GM23338 (cell line): ENCODE measurements at regions not wholly inside any gene's neighbourhood (a gene's known extent, or its start where the extent isn't known, plus 50 kb on each side); places are given as distances from the start of the nearest gene placed in this dataset.

ENCODE experiments used
- ATAC-seq: fragments of 200-7000 bp; cut with Tn5 transposase; 3 replicates; pipeline ENCODE4 v1.9.1; 2020
- DNase-seq: peaks from one replicate; pipeline ENCODE4 v3.0.0-alpha.2; 2015; ENCODE audit warnings: low spot score
- H2AFZ ChIP-seq: fragments of 200-600 bp; sonication (generic); 2 replicates; pipeline ENCODE4 v1.8.0; 2016; ENCODE audit warnings: antibody characterized with exemption, mild to moderate bottlenecking, moderate library complexity
- H3F3A ChIP-seq: fragments of 200-600 bp; sonication (generic); replicated peaks from 2 replicates; pipeline ENCODE4 v1.8.0; 2017; ENCODE audit warnings: antibody characterized with exemption, mixed run types, low read depth
- H3K27ac ChIP-seq: fragments of 200-600 bp; sonication (generic); 2 replicates; pipeline ENCODE4 v1.6.1; 2016; ENCODE audit warnings: low read depth
- H3K27me3 ChIP-seq: fragments of 200-600 bp; sonication (generic); 2 replicates; pipeline ENCODE4 v1.8.0; 2016; ENCODE audit warnings: mild to moderate bottlenecking, mixed run types, moderate library complexity; ENCODE audit not compliant: insufficient read depth
- H3K36me3 ChIP-seq: fragments of 200-600 bp; sonication (generic); 2 replicates; pipeline ENCODE4 v1.8.0; 2016; ENCODE audit warnings: mild to moderate bottlenecking; ENCODE audit not compliant: insufficient read depth
- H3K4me1 ChIP-seq: fragments of 200-600 bp; sonication (generic); 2 replicates; pipeline ENCODE4 v1.8.0; 2016; ENCODE audit warnings: mild to moderate bottlenecking, moderate library complexity; ENCODE audit not compliant: insufficient read depth
- H3K4me2 ChIP-seq: fragments of 200-600 bp; sonication (generic); 2 replicates; pipeline ENCODE4 v1.7.1; 2017; ENCODE audit warnings: mixed run types
- H3K4me3 ChIP-seq: fragments of 200-600 bp; sonication (generic); 2 replicates; pipeline ENCODE4 v1.6.1; 2016; ENCODE audit warnings: mixed run types
- H3K79me2 ChIP-seq: fragments of 200-600 bp; sonication (generic); replicated peaks from 2 replicates; pipeline ENCODE4 v1.8.0; 2017; ENCODE audit warnings: mild to moderate bottlenecking; ENCODE audit not compliant: insufficient read depth
- H3K9me2 ChIP-seq: fragments of 200-600 bp; sonication (generic); 2 replicates; pipeline ENCODE4 v1.8.0; 2017; ENCODE audit not compliant: insufficient read depth
- H4K20me1 ChIP-seq: fragments of 200-600 bp; sonication (generic); replicated peaks from 2 replicates; pipeline ENCODE4 v1.8.0; 2017; ENCODE audit warnings: mild to moderate bottlenecking; ENCODE audit not compliant: insufficient read depth
- H3K27ac Mint-ChIP-seq: 2 replicates; pipeline ENCODE4 v1.8.0; 2020; ENCODE audit warnings: inconsistent platforms, mild to moderate bottlenecking, moderate library complexity, mixed read lengths
- H3K27me3 Mint-ChIP-seq: 3 replicates; pipeline ENCODE4 v1.8.0; 2022; ENCODE audit warnings: low read depth, mild to moderate bottlenecking, moderate library complexity, mixed read lengths, inconsistent platforms; ENCODE audit not compliant: insufficient read depth, poor library complexity
- H3K36me3 Mint-ChIP-seq: 3 replicates; pipeline ENCODE4 v1.8.0; 2021; ENCODE audit warnings: low read depth, mild to moderate bottlenecking, inconsistent platforms, moderate library complexity, mixed read lengths
- H3K4me1 Mint-ChIP-seq: 3 replicates; pipeline ENCODE4 v1.8.0; 2020; ENCODE audit warnings: mild to moderate bottlenecking, inconsistent platforms, mixed read lengths
- H3K4me3 Mint-ChIP-seq: 3 replicates; pipeline ENCODE4 v1.8.0; 2021; ENCODE audit warnings: moderate library complexity, mild to moderate bottlenecking, inconsistent platforms, mixed read lengths
- H3K9me3 Mint-ChIP-seq: 3 replicates; pipeline ENCODE4 v1.8.0; 2020; ENCODE audit warnings: moderate library complexity, mild to moderate bottlenecking, inconsistent platforms, mixed read lengths
- CREB1 ChIP-seq: fragments of 250-450 bp; sonication (Bioruptor Pico); IDR thresholded peaks from 2 replicates; pipeline ENCODE4 v1.5.0; 2020; ENCODE audit warnings: low read depth, mild to moderate bottlenecking, moderate library complexity
- CTCF ChIP-seq, 2 experiments: fragments of 200-600 bp in 1 of 2; sonication (generic) in 1 of 2; conservative IDR thresholded peaks; 2 replicates each; pipeline versions ENCODE4 v1.5.1 to v1.6.1; 2016 to 2017; ENCODE audit warnings: antibody characterized with exemption in 2 of 2, low read depth in 2 of 2, mild to moderate bottlenecking in 2 of 2, moderate library complexity in 1 of 2
- EZH2 ChIP-seq: fragments of 200-600 bp; sonication (generic); IDR thresholded peaks from one replicate; pipeline ENCODE4 v1.8.0; 2017; ENCODE audit warnings: antibody characterized with exemption, mild to moderate bottlenecking, low read depth; ENCODE audit not compliant: unreplicated experiment
- EZH2phosphoT487 ChIP-seq: fragments of 200-600 bp; sonication (generic); IDR thresholded peaks from one replicate; pipeline ENCODE4 v1.8.1; 2018; ENCODE audit warnings: antibody characterized with exemption; ENCODE audit not compliant: unreplicated experiment
- JUNB ChIP-seq: IDR thresholded peaks from one replicate; pipeline ENCODE4 v1.6.1; 2016; ENCODE audit warnings: antibody characterized with exemption; ENCODE audit not compliant: unreplicated experiment
- NANOG ChIP-seq: IDR thresholded peaks from 2 replicates; pipeline ENCODE4 v1.6.1; 2016; ENCODE audit warnings: antibody characterized with exemption, borderline replicate concordance
- POLR2AphosphoS5 ChIP-seq: IDR thresholded peaks from 2 replicates; pipeline ENCODE4 v1.6.1; 2016; ENCODE audit warnings: antibody characterized with exemption, low read depth
- REST ChIP-seq: IDR thresholded peaks from one replicate; pipeline ENCODE4 v1.6.1; 2018; ENCODE audit warnings: antibody characterized with exemption; ENCODE audit not compliant: unreplicated experiment
- STAT1 ChIP-seq: IDR thresholded peaks from one replicate; pipeline ENCODE4 v1.6.1; 2016; ENCODE audit warnings: antibody characterized with exemption; ENCODE audit not compliant: unreplicated experiment
- ZNF114 ChIP-seq: fragments of 250-450 bp; sonication (Bioruptor Pico); IDR thresholded peaks from 2 replicates; pipeline ENCODE4 v1.5.0; 2020; ENCODE audit warnings: mild to moderate bottlenecking, moderate library complexity
- ZNF331 ChIP-seq: fragments of 250-450 bp; sonication (Bioruptor Pico); IDR thresholded peaks from 2 replicates; pipeline ENCODE4 v1.5.0; 2020; ENCODE audit warnings: low read depth, mild to moderate bottlenecking, moderate library complexity
- ZNF462 ChIP-seq: fragments of 250-450 bp; sonication (Bioruptor Pico); IDR thresholded peaks from 2 replicates; pipeline ENCODE4 v1.5.0; 2020; ENCODE audit warnings: mild to moderate bottlenecking, moderate library complexity

- TF ChIP-seq CTCF (conservative IDR thresholded peaks at IDR 0.05; ENCODE audit: low read depth in 2 of 2) (no peak), EZH2 (no peak)
These were observed 145.9 kb upstream of the ADCY2 start (continued) for GRCh38 chr5:7250004-7250403.

GRCh38 chr5:7250611-7251010, 145.3 kb upstream of the ADCY2 start:
- Histone ChIP-seq H3F3A (no peaks in the 10 kb centered on the region), H3K79me2 (no peaks in the 10 kb centered on the region), H3K27ac (no peak overlapping the region), H4K20me1 (no peaks in the 10 kb centered on the region), H3K27me3 (no peaks in the 10 kb centered on the region), H3K4me3 (no peak overlapping the region), H3K36me3 (no peaks in the 10 kb centered on the region), H3K4me1 (no peaks in the 10 kb centered on the region; the same call in 1 of the 2 replicates), H3K9me2 (peaks cover 9% of the 10 kb centered on the region; the same call in 1 of the 2 replicates), H3K4me2 (no peak overlapping the region), H2AFZ (no peak overlapping the region)
- Mint-ChIP-seq H3K27ac (no peak overlapping the region), H3K4me1 (peaks cover 4% of the 10 kb centered on the region; the same call in 2 of the 3 replicates), H3K36me3 (no peaks in the 10 kb centered on the region), H3K27me3 (peaks cover 2% of the 10 kb centered on the region), H3K9me3 (no peaks in the 10 kb centered on the region), H3K4me3 (no peak overlapping the region)
- DNase-seq (no peak), ATAC-seq (no peak)
- TF ChIP-seq EZH2 (no peak), CREB1 (no peak), STAT1 (no peak), ZNF462 (no peak), ZNF331 (CRISPR knock-in tag) (no peak), JUNB (no peak), EZH2phosphoT487 (no peak), NANOG (no peak), POLR2AphosphoS5 (no peak), REST (no peak), ZNF114 (no peak), CTCF (conservative IDR thresholded peaks at IDR 0.05; ENCODE audit: low read depth in 2 of 2) (no peak)
